H1 (cell line): ENCODE measurements at regions not wholly inside any gene's neighbourhood (a gene's known extent, or its start where the extent isn't known, plus 50 kb on each side); places are given as distances from the start of the nearest gene placed in this dataset.

Experiments used
- CHD2 ChIP-seq: IDR thresholded peaks from 2 replicates; pipeline ENCODE4 v1.6.1; 2012; ENCODE audit warnings: low read length, improper control_type of control experiment
- JUND ChIP-seq: IDR thresholded peaks from 2 replicates; pipeline ENCODE4 v1.6.1; 2011; ENCODE audit warnings: mild to moderate bottlenecking, improper control_type of control experiment, low read length
- RAD21 ChIP-seq, 2 experiments: IDR thresholded peaks in 1 of 2; conservative IDR thresholded peaks in 1 of 2; 2 replicates each; pipeline ENCODE4 v1.6.1; 2011; ENCODE audit warnings: low read depth in 2 of 2, low read length in 2 of 2, improper control_type of control experiment in 1 of 2, inconsistent platforms in 1 of 2, mild to moderate bottlenecking in 1 of 2, moderate library complexity in 1 of 2
- TAF1 ChIP-seq: IDR thresholded peaks from 2 replicates; pipeline ENCODE4 v1.6.1; 2011; ENCODE audit warnings: mild to moderate bottlenecking, low read depth, low read length

- no peak for TF ChIP-seq JUND
- no peak for TF ChIP-seq RAD21 (IDR thresholded peaks at IDR 0.05 in 1 of 2, conservative IDR thresholded peaks at IDR 0.05 in 1 of 2; ENCODE audit: low read depth in 2 of 2, low read length in 2 of 2)
- TF ChIP-seq CHD2 = no peak
- no peak for TF ChIP-seq TAF1
Measured at GRCh38 chr2:8593243-8593642, 88.6 kb upstream of the ID2 start (continued).
